ENCODE measurements at regions not wholly inside any gene's neighbourhood (a gene's known extent, or its start where the extent isn't known, plus 50 kb on each side); places are given as distances from the start of the nearest gene placed in this dataset.

DNA sequence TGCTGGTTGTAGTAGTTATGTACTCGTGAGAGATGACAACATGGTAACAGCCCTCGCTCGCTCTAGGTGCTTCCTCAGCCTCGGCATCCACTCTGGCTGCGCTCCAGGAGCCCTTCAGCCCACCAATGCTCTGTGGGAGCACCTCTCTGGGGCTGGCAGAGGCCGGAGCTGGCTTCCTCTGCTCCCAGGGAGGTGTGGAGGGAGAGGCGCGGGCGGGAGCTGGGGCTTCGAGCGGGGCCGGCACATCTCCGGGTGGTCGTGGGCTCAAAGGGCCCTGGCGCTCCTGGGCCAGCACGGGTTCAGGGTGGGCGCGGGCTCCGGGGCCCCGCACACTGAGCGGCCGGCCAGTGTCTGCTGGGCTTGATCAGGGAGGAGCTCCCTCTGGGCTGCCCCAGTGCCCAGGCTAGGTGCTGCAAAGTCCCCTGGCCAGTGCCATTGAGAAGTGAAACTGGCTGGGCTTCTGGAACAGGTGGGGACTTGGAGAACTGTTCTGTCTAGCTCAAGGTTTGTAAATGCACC is 1012.1 kb downstream of the CNTNAP5 start:
- Histone ChIP-seq H3K27ac (ENCODE audit: low read length) (no peak overlapping the region), H3K4me3 (ENCODE audit: low read length) (no peak overlapping the region), H3F3A (ENCODE audit: low read length, unreplicated experiment) (no peaks in the 10 kb centered on the region), H3K79me2 (ENCODE audit: low read length) (no peaks in the 10 kb centered on the region), H4K20me1 (ENCODE audit: low read length) (no peaks in the 10 kb centered on the region), H3K27me3 (ENCODE audit: low read length) (no peaks in the 10 kb centered on the region), H3K9ac (ENCODE audit: low read length) (no peak overlapping the region), H3K4me2 (ENCODE audit: low read length) (no peak overlapping the region), H2AFZ (ENCODE audit: low read length) (no peak overlapping the region), H3K9me3 (ENCODE audit: low read length) (no peaks in the 10 kb centered on the region; the same call in 1 of the 2 replicates), H3K9me2 (replicated peaks; ENCODE audit: low read length) (no peaks in the 10 kb centered on the region), H3K4me1 (ENCODE audit: insufficient read depth, low read length) (no peaks in the 10 kb centered on the region), H3K36me3 (ENCODE audit: low read depth, low read length) (no peaks in the 10 kb centered on the region)
- TF ChIP-seq EZH2 (IDR thresholded peaks at IDR 0.05; ENCODE audit: low read length, unreplicated experiment) (no peak), EZH2phosphoT487 (IDR thresholded peaks at IDR 0.05; ENCODE audit: borderline replicate concordance, low read length) (no peak)
- TF ChIP-seq, protein P1, sequence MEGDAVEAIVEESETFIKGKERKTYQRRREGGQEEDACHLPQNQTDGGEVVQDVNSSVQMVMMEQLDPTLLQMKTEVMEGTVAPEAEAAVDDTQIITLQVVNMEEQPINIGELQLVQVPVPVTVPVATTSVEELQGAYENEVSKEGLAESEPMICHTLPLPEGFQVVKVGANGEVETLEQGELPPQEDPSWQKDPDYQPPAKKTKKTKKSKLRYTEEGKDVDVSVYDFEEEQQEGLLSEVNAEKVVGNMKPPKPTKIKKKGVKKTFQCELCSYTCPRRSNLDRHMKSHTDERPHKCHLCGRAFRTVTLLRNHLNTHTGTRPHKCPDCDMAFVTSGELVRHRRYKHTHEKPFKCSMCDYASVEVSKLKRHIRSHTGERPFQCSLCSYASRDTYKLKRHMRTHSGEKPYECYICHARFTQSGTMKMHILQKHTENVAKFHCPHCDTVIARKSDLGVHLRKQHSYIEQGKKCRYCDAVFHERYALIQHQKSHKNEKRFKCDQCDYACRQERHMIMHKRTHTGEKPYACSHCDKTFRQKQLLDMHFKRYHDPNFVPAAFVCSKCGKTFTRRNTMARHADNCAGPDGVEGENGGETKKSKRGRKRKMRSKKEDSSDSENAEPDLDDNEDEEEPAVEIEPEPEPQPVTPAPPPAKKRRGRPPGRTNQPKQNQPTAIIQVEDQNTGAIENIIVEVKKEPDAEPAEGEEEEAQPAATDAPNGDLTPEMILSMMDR (conservative IDR thresholded peaks at IDR 0.05; ENCODE audit: low read depth, low read length) = no peak
- ATAC-seq (no peak), DNase-seq (no peak)
- ChIA-PET CTCF (no interaction called here), POLR2A (ENCODE audit: unreplicated experiment) (no interaction called here)
- intact Hi-C loops (cut with micrococcal nuclease) = no loop called here
- no TSS peak for BruUV-seq (replicated peaks)

DNA sequence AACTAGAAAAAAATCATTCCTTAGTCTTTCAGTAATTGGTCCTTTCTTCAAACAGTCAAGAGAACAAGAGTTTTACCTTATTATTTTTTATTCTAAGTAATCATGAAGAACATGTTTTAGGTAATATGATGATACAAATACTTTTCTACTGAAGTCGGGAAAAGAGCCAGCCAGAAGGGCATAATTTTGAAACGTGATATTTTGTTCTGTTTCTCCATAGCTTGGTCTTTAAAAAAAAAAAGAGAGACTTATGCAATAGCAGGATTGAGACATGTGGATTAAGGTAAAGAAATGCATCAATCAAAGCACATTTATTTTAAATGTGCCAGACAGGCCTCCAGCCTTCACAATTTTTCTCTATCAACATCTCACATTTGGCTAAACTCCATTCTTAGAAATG is 1016.8 kb downstream of the CNTNAP5 start:
- Histone ChIP-seq H3K27me3 (ENCODE audit: low read length) (no peaks in the 10 kb centered on the region), H3F3A (ENCODE audit: low read length, unreplicated experiment) (no peaks in the 10 kb centered on the region), H3K9me3 (ENCODE audit: low read length) (no peaks in the 10 kb centered on the region), H3K9ac (ENCODE audit: low read length) (no peak overlapping the region), H4K20me1 (ENCODE audit: low read length) (no peaks in the 10 kb centered on the region), H3K4me2 (ENCODE audit: low read length) (no peak overlapping the region), H3K27ac (ENCODE audit: low read length) (no peak overlapping the region), H3K36me3 (ENCODE audit: low read depth, low read length) (no peaks in the 10 kb centered on the region), H3K9me2 (replicated peaks; ENCODE audit: low read length) (no peaks in the 10 kb centered on the region), H3K79me2 (ENCODE audit: low read length) (no peaks in the 10 kb centered on the region), H3K4me1 (ENCODE audit: insufficient read depth, low read length) (no peaks in the 10 kb centered on the region), H3K4me3 (ENCODE audit: low read length) (no peak overlapping the region), H2AFZ (ENCODE audit: low read length) (no peak overlapping the region)
- ChIA-PET POLR2A (ENCODE audit: unreplicated experiment) (no interaction called here), CTCF (no interaction called here)
- no peak for ATAC-seq
- no peak for TF ChIP-seq EZH2phosphoT487 (IDR thresholded peaks at IDR 0.05; ENCODE audit: borderline replicate concordance, low read length)
- no peak for TF ChIP-seq EZH2 (IDR thresholded peaks at IDR 0.05; ENCODE audit: low read length, unreplicated experiment)
- TF ChIP-seq, protein P1 (conservative IDR thresholded peaks at IDR 0.05; ENCODE audit: low read depth, low read length) = no peak
- DNase-seq = no peak
- intact Hi-C loops (cut with micrococcal nuclease) = no loop called here
- BruUV-seq (replicated peaks) = no TSS peak

DNA sequence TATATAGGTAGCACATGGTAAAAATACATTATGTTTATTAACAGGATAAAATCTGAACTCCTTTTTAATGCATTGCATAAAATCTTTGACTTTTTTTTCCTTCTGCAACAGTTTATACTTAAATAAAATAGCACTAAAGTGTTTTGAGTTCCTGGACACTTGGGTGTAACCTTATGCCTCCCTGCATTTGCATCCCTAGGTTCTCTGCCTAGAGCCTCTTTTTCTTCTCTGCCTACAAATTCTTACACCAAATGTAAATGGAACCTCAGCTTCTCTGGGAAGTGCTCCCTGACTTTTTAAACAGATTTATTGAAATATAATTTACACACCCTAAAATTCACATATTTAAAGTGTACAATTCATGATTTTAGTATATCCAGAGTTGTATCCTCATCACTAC is 1017.6 kb downstream of the CNTNAP5 start:
- no TSS peak for BruUV-seq (replicated peaks)
- Histone ChIP-seq H3K9ac (ENCODE audit: low read length) (no peak overlapping the region), H2AFZ (ENCODE audit: low read length) (no peak overlapping the region), H3K27me3 (ENCODE audit: low read length) (no peaks in the 10 kb centered on the region), H3K4me1 (ENCODE audit: insufficient read depth, low read length) (no peaks in the 10 kb centered on the region), H3K9me3 (ENCODE audit: low read length) (no peaks in the 10 kb centered on the region), H3F3A (ENCODE audit: low read length, unreplicated experiment) (no peaks in the 10 kb centered on the region), H3K4me3 (ENCODE audit: low read length) (no peak overlapping the region), H3K4me2 (ENCODE audit: low read length) (no peak overlapping the region), H4K20me1 (ENCODE audit: low read length) (no peaks in the 10 kb centered on the region), H3K27ac (ENCODE audit: low read length) (no peak overlapping the region), H3K36me3 (ENCODE audit: low read depth, low read length) (no peaks in the 10 kb centered on the region), H3K79me2 (ENCODE audit: low read length) (no peaks in the 10 kb centered on the region), H3K9me2 (replicated peaks; ENCODE audit: low read length) (no peaks in the 10 kb centered on the region)
- ATAC-seq (no peak), DNase-seq (no peak)
- TF ChIP-seq, protein P1 (conservative IDR thresholded peaks at IDR 0.05; ENCODE audit: low read depth, low read length) = no peak
- TF ChIP-seq EZH2phosphoT487 (IDR thresholded peaks at IDR 0.05; ENCODE audit: borderline replicate concordance, low read length) (no peak), EZH2 (IDR thresholded peaks at IDR 0.05; ENCODE audit: low read length, unreplicated experiment) (no peak)
- POLR2A ChIA-PET (ENCODE audit: unreplicated experiment) = no interaction called here
- CTCF ChIA-PET = no interaction called here
- intact Hi-C loops (cut with micrococcal nuclease) = no loop called here
